Left cardiac atrium (tissue), 4 donors: ENCODE measurements at regions not wholly inside any gene's neighbourhood (a gene's known extent, or its start where the extent isn't known, plus 50 kb on each side); places are given as distances from the start of the nearest gene placed in this dataset.
A peak's percentile ranks its signal among the peaks of the same experiment; 100 is the strongest.

Experiments used
- ATAC-seq, 2 donors: fragments of 200-7000 bp; cut with Tn5 transposase; one replicate each; pipeline ENCODE4 v1.9.1; 2020; ENCODE audit warnings: mild to moderate bottlenecking in 2 of 2, moderate library complexity in 2 of 2
- DNase-seq: peaks from one replicate; pipeline ENCODE4 v3.0.0-alpha.2; 2020
- intact Hi-C, 2 donors: fragments of 100-400 bp; cut with DNase I; formaldehyde crosslinking; loops; one replicate each; pipeline versions ENCODE4 v1.14.1 to v1.15.1; 2022 to 2023
- donor health status: DM: no; HTN: yes; CAD: no.
- donor health status: DM: no; HTN: yes; CAD: no; lungs with severe emphysema.
- donor health status: DM: yes; HTN: yes; CAD: no.
- donor health status: Dilated cardiomyopathy.

DNA sequence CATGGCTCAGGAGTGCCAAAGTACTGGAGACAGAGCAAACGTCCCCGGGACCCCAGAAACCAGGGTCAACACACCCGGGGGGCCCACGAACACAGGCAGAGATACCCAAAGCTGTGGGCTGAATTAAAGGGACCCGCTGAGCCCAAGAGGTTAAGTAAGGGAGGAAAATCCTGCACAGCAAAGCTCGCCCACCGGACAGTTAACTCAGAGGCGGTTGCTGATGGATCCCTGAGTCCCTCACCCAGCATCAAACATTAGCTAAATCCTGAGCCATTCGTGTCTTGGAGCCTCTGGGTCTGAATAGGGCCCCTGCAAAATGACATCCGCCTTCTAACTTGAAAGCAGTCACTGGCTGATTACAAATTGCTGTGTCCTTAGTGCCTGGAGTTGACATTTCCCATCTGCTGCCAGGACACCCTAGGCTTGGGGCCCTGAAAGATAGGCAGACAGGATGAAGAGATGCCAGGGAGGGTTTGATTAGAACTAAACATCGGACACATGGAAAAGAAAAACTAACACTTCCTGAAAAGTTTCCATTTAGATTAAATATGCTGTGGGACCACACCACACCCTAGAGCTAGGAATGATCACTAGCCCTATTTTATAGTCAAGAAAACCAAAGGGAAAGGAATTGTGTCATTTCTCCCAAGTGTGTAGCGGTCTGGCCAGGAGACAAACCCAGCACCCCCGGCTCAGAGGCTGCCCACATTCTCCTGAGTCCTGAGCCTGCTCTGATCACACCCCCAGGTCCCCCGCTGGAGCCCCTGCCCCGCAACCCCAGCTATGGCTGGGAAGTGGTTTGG, 239.3 kb downstream of the NPHP4 start:
- intact Hi-C loops, result no loop called here
- DNase-seq (no peak), ATAC-seq (peak in 1 of 2 donors; percentile 25)

DNA sequence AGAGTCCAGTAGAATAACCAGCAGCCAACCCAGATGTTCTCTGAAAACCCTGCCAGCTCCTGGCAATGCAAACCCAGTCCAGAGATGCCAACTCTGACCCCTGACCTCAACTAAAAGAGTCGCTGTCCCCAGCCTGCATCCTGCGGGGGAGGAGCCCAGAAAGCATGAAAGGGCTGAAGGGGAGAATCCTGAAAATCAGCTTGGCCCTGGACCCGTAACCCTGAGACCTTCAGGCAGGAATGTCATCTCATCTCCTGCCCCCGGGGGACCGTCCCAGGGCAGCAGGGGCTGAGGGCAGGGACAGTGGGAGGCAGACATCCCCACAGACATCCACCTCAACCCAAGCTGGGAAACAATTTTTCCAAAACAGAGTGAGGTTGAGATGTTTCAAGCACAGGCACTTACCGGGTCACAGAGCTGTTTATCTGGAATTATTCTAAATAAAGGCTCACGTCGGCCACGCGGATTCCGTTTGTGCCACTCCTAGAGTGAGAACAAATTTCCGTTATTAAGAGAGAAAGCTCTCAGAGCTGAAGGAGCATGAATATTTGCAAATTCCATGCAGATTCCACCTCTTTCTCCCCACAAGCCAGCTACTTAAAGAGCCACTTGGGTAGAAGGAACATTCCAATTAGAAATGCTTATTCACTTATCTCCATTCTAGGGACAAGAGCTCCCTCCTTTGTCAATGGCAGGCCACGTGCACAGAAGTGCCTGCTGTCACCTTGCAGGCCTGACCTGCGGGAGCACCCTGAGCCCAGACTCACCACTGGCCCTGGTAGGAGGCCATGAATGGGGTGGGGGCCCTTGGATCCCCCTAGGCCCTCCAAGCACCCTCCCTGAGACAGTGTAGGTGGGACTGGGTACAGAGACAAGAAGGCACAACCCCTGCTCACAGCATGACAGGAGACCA, 240.1 kb downstream of the NPHP4 start:
- ATAC-seq (no peak), DNase-seq (no peak)
- intact Hi-C loops, result no loop called here

DNA sequence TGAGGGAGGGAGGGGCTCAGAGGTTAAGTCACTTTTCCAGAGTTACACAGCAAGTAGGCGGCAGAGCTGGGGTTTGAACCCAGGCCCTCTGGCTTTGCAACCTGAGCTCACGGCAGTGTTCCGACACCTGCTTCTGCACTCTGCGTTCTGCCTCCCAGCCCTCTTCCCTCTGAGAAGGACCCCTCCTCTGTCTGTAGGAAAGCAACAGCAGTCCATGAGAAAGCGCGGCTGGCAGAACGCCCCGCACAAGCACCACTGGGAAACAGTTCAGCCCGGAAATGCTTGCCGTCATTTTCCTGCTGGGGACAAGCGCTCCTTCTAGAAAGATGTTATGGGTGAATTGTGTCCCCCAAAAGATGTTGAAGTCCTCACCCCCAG, 241.1 kb downstream of the NPHP4 start:
- DNase-seq (no peak), ATAC-seq (no peak)
- intact Hi-C loops, result no loop called here

DNA sequence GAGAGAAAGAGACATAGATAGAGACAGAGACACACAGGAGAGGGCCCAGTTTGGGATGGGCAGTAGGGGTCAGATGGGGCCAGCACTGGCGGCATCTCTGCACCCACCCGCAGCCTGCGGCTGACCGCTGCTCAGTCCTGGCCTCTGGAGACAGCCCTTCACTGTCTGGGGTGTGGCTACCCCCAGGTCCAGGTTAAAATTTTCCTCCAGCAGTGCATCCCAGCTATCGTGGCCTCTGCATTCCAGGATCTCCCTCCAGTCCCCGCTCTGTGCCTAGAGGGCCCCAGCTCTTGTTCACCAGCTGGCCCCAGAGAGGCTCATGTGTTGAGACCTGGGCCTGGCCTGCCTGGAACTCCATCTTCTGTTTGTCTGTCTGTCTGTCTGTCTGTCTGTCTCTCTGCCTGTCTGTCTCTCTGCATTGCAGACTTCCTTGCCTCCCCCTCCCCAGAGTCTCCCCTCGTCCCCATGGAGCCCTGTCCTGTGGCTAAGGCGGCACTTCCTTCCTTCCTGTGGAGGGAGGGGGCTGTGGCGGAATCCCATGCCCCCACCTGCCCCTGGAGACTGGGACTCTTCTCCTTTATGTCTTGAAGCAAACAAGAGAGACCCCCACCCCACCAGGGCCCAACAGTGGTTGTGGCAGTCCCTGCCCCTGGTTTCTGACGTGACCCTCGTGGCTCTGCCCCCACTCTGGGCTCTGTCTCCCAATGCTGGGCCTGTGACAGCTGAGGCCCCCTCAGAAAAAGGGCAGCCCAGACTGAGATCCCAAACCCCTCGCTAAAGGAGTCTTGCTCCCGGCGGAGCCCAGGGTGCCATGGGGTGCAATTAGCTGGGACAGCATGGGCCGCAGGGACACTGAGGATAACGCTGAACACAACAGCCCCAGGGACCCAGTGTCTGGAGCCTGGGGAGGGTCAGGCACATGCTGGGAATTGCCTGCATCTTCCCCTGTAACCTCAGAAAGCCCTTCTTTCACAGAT, 241.8 kb downstream of the NPHP4 start:
- intact Hi-C loops, result no loop called here
- no peak for DNase-seq

DNA sequence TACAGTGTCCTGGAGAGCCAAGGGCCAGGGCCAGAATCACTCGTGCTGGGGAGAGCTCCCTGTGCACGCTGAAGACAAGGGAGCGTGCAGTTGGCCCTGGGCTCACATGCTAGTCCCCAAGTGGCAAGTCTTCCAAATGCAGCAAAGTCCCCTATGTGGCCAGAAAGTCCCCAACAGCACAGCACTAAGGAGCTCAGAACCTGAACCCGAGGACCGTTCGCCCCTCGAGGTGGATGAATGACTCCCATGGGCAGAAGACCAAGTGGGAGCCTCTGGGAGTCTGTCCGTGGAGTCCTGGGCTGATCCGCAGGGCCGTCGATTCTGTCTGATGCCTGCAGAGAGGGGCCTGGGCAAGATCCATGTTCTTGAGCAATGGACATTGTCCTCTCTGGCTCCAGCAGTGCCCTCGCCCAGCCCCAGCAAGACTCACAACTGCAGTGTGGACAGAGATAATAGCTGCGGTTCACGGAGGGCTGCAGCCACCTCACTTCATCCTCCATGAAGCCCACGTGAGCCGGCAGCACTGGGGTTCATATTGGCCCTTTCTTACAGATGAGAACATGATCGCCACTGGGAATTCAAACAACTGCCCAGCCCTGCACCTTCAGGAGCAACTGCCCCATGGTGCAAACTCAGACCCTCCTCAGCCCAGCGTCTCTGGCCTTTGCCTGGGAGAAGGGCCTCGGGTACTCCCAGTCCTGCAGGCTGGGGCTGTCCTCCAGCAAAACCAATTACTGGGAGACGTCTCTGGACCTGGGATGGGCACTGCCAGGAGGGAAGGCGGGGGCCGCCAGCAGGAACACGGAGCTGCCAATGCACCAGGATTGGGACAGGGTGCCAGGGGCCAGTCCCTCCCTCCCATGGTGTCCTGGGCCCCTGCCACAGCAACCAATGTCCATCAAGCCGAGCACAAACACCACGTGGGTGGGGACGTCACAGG, 243.7 kb downstream of the NPHP4 start:
- no peak for ATAC-seq
- DNase-seq, result no peak

More for the DNA sequence above, 241.8 kb downstream of the NPHP4 start:
- ATAC-seq, result no peak

DNA sequence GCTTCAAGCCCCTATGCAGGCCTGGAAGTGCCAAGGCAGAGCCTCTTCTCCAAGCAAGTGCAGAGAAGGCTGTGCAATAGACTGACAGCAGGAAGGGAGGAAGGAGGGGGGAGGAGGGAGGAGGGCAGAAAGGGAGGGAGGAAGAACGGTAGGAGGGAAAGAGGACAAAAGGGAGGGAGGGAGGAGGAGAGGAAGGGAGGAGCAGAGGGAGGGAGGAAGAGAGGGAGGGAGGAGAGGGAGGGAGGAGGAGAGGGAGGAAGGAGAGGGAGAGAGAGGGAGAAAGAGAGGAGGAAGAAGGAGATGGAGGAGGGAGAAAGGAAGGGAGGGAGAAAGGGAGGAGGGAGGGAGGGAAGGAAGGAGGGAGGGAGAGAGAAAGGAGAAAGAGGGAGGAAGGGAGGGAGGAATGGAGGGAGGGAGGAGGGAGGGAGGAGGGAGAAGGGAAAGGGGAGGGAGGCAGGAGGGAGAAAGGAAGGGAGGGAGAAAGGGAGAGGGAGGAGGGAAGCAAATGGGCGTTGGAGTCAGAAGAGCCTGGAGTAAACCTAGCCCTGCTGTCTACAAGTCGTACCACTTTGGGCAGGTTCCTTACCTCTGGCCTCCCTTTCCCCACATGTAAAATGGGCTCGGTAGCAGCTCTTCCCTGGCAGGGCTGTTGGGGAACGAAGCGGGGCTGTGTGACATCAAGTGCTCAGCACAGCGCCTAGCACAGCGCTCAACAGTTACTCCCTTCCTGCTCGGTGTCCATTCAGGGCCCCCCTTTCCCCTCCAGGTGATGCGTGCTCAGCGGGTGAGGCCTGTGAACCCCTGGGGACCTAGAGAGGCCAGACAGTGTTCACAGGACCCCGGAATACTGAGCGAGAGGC, 244.6 kb downstream of the NPHP4 start:
- intact Hi-C loops, result loop anchor here (2.0 to 10.0 kb wide), 5 partner anchors 103 to 1093 kb away; partner anchors contain the start of gene AJAP1 (in 1 of the 2)
- DNase-seq, result no peak

More for the DNA sequence above, 243.7 kb downstream of the NPHP4 start:
- intact Hi-C loops, result loop anchor here (5.0 to 10.0 kb wide), 4 partner anchors 104 to 1094 kb away; partner anchors contain the start of gene AJAP1 (in 1 of the 2)

DNA sequence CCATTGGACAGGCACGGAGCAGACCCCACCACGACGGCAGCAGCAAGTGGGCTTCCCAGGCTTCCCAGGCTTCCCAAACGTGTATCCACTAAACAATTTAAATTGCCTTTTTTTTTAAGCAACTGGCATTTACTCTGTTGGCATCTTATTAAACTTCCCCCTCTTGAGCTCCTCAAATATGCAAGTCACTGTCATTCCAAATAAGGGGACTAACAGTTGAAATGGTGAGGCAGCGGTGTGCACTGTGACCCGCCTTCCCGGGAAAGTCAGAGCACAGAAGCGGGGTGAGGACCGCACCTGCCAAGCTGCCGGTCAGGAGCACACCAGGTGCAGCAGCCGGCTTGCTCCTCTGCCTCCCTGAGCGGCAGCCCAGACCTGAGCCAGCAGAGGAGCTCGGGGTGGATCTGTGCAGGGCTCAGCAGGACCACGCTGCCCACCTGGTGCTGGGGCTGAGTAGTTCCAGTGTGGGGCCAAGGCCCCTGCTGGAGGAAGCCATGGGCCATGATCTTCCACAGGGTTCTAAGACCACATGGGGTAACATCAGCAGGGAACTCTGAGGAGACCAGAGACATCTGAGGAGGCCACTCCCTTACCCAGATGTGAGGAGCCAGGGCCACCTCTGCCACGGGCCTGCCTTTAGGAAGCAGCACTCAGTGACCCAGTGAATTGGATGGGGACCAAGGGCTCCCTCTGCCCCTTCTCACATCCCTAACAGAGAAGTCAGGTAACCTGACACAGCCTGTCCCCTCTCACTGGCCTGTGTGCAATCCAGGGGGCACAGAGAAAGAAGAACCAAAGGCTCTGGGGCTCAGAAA, 245.4 kb downstream of the NPHP4 start:
- ATAC-seq (no peak), DNase-seq (no peak)
- intact Hi-C loops, result loop anchor here (2.0 to 10.0 kb wide), 5 partner anchors 102 to 1092 kb away; partner anchors contain the start of gene AJAP1 (in 1 of the 2)

More for the DNA sequence above, 244.6 kb downstream of the NPHP4 start:
- ATAC-seq, result no peak

DNA sequence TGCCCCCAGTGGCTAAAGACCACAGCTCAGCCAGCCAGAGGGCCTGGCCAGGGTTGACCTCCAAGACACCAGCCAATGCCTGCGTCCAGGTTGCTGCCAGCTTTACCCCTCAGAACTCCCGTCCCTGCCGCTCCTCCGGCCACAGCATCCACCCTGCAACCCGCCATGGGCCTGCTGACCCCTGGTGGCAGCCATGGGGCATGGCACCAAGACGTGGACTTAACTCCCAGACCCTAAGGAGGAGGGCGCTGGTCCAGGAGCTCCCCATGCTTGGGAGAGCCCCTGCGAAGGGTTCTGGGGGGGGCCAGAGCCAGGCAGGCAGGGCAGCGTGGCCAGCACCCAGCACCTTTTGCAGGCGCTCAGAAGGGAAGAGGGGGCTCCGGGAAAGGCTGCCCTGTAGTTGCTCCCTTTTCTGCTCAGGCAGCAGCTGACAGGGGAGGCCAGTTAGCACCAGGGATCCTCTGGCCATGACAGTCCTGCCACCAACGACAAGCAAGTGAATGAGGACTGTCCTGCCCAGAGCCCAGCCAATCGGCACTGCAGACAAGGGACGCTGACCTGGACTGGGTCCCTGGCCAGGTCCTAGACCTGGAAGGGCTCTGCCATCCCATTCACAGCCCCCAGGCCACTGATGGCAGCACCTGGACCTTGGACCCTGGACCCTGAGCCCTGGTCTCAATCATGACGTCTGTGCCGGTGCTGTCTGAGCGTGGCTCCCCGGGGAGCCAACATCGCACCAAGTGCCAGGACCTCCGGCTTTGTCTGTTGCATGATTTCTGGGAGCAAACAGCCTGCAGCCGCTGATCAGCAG, 246.2 kb downstream of the NPHP4 start:
- DNase-seq (peak; percentile 72), ATAC-seq (peak; percentile 82 to 86)
- intact Hi-C loops, result loop anchor here (2.0 to 10.0 kb wide), 5 partner anchors 101 to 1091 kb away; partner anchors contain the start of gene AJAP1 (in 1 of the 2)

DNA sequence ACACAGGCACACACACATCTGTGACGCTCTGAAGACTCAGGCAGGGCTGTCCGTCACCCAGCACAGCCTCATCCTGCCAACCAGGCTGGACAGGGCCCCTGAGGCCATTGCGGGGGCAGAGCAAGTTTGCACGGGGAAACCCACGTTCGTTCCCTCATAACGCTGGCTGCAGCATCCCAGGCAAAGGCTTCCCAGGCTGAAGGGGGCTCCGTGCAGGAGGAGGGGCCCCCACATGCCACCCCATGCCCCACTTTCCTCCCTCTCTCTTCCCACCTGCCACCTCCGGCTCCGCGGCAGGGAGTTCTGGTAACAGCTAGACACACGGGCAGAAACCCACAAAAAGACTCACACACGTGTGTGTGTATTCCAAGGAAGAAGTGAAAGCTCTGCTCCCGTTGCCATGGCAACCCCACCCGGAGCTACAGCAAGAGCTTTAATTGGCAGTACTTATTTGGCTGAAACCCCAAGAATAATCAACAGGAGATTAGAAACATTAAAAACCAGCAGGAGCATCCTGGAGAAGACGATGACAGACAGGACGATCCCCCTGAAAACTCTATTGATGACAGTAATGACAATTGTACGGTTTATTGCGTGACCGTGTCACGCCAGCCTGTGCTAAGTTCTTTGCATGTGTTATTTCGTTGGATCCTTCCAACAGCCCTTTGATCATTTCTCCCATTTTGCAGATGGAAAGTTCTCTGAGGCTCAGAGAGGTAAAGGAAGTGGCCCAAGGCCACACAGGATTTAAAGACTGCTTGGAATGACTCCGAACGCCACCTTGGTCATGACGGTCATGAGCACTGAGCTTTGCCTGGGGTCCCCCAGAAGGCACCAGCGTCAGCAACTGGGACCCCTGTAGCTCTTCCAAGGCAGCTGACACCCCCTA, 247.1 kb downstream of the NPHP4 start:
- DNase-seq, result no peak

DNA sequence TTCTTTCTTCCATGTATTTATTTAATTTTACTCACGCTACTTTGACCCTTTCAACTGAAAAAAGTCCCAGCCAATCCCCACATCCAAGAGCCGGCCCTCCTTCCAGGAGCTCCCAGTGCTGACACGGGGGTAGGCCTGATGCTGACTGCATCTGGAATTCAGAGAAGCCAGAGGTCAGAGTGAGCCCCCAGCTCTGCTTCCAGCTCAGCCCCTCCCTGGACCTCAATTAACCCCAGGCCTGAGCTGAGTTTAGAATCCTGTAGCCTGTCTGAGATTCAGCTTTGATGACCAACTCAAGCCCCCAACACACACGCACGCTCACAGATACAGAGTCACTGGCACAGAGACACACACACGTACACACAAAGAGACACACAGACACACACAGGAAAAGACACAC, 247.9 kb downstream of the NPHP4 start:
- ATAC-seq (no peak), DNase-seq (no peak)
- intact Hi-C loops, result loop anchor here (10.0 kb wide), 2 partner anchors 100 to 1090 kb away; partner anchors contain the start of gene AJAP1 (in 1 of the 2)

More for the DNA sequence above, 247.1 kb downstream of the NPHP4 start:
- intact Hi-C loops, result loop anchor here (5.0 to 10.0 kb wide), 4 partner anchors 100 to 1090 kb away; partner anchors contain the start of gene AJAP1 (in 1 of the 2)
- no peak for ATAC-seq

DNA sequence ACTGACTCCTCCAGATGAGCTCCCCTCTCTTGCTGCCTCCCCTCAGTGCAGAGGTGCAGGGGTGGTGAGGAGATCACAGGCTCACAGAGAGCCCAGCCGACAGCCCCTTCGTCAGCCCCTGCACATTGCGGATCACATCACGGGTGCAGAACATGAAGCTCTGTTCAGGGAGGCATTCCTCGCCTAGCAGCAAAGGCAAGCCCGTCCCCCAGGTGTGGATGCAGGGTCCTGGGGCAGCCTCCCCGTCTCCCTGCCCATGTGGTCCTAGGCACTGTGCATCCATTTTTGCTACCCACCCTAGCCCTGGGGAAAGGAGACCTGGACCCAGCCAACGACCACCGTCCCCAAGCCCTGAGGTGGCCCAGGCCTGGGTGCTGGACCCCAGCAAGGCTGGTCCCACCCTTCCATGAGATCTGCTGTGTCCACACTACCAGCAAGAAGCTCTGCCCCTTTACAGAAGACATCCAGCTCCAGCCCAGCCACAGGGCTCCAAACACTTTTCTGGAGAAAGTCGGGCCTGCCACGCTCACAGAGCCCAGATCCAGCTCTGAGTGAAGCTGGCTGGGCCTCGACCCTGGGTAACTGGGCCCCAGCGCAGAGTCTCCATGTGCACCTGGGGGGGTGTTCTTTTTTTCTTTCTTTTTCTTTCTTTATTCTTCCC, 248.7 kb downstream of the NPHP4 start:
- ATAC-seq (no peak), DNase-seq (no peak)
- intact Hi-C loops, result loop anchor here (10.0 kb wide), 2 partner anchors 99 to 1089 kb away; partner anchors contain the start of gene AJAP1 (in 1 of the 2)

DNA sequence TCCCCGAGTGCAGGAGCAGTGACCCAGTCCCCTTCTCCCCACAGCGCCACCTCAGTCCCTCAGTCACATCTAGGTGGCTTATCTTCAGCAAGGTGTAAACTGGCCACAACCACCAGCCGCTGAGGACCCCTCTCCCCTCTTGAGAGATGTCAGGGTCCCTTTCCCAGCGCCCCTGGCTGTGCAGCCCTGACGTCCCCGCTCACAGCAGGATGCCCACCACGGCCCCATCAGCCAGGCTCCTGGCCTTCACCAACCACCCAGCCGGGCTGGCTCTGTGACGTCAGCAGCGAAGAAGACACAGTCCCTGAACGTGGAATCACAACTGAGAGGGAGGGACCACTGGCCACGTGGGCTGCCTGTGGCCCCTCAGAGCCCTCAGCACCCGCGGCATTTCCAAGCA, 249.4 kb downstream of the NPHP4 start:
- intact Hi-C loops, result loop anchor here (10.0 kb wide), 2 partner anchors 98 to 1088 kb away; partner anchors contain the start of gene AJAP1 (in 1 of the 2)
- no peak for ATAC-seq

DNA sequence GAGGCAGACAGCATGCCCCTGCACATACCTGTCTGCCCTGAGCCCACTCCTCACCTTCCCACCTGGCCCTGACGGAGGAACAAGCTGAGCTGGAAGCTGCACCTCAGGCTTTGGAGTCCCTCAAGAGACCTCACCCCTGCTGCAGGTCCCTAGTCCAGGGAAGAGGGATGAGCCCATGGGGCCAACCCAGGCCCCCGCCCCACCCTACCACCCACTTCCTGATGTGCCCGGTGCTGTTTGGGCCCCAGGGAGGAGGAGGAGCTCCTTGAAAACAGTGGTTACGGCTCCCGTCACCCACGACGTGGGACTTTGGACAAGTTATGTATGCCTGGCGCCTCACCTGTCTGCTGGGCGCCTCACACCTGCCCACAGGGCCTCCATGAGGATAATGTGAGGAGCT, 250.2 kb downstream of the NPHP4 start:
- no peak for DNase-seq
- intact Hi-C loops, result loop anchor here (10.0 kb wide), 2 partner anchors 97 to 1087 kb away; partner anchors contain the start of gene AJAP1 (in 1 of the 2)
- no peak for ATAC-seq

More for the DNA sequence above, 249.4 kb downstream of the NPHP4 start:
- no peak for DNase-seq
